ENCODE measurements at regions not wholly inside any gene's neighbourhood (a gene's known extent, or its start where the extent isn't known, plus 50 kb on each side); places are given as distances from the start of the nearest gene placed in this dataset.
"Not testable (repeated sequence)": the region's sequence is repeated elsewhere in the genome, so short reads cannot be mapped to it uniquely, and the experiment has no call there.

DNA sequence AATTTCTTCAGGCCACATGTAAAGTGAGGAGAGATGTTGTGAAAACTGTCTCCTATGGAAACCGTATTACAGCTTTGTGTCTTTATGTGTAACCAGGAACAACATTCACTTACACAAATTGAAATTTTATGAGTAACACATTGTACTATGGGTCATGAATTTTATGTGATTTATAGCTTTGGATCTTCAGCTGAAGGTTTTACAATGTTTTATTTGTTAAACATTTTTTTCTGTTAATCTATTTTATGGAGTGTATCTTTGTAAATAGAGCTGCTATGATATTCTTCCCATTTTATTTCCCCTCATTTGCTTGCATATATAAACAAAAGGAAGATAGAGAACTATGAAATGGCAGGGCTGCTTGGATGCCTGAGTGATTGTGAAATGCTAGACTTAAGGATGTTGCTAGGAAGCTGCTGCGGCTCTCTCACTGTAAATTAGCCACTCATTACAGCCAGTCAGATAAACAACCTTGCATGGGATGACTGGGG, 104.5 kb upstream of the PCLO start:
- Histone ChIP-seq H3K27me3 (no peaks in the 10 kb centered on the region), H3K4me1 (no peaks in the 10 kb centered on the region), H3K9me3 (ENCODE audit: low read depth) (no peaks in the 10 kb centered on the region), H2AFZ (replicated peaks) (peak overlapping the region; percentile 34), H3K36me3 (no peaks in the 10 kb centered on the region), H3K4me3 (no peak overlapping the region), H4K20me1 (ENCODE audit: low read depth) (no peaks in the 10 kb centered on the region), H3K9ac (no peak overlapping the region), H3F3A (ENCODE audit: low read depth) (no peaks in the 10 kb centered on the region), H3K79me2 (ENCODE audit: low read depth) (no peaks in the 10 kb centered on the region), H3K27ac (no peak overlapping the region), H3K4me2 (no peak overlapping the region)
- no peak for TF ChIP-seq EZH2 (IDR thresholded peaks at IDR 0.05)
- TF ChIP-seq EZH2phosphoT487 (IDR thresholded peaks at IDR 0.05), result no peak
- TF ChIP-seq, protein P1, sequence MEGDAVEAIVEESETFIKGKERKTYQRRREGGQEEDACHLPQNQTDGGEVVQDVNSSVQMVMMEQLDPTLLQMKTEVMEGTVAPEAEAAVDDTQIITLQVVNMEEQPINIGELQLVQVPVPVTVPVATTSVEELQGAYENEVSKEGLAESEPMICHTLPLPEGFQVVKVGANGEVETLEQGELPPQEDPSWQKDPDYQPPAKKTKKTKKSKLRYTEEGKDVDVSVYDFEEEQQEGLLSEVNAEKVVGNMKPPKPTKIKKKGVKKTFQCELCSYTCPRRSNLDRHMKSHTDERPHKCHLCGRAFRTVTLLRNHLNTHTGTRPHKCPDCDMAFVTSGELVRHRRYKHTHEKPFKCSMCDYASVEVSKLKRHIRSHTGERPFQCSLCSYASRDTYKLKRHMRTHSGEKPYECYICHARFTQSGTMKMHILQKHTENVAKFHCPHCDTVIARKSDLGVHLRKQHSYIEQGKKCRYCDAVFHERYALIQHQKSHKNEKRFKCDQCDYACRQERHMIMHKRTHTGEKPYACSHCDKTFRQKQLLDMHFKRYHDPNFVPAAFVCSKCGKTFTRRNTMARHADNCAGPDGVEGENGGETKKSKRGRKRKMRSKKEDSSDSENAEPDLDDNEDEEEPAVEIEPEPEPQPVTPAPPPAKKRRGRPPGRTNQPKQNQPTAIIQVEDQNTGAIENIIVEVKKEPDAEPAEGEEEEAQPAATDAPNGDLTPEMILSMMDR (IDR thresholded peaks at IDR 0.05), result no peak
- Mint-ChIP-seq H3K4me1 (no peaks in the 10 kb centered on the region), H3K9me3 (no peaks in the 10 kb centered on the region), H3K4me3 (no peak overlapping the region), H3K36me3 (no peaks in the 10 kb centered on the region), H3K27ac (no peak overlapping the region), H3K27me3 (ENCODE audit: insufficient read depth, low read depth) (no peaks in the 10 kb centered on the region)
- no peak for DNase-seq (ENCODE audit: low spot score)

DNA sequence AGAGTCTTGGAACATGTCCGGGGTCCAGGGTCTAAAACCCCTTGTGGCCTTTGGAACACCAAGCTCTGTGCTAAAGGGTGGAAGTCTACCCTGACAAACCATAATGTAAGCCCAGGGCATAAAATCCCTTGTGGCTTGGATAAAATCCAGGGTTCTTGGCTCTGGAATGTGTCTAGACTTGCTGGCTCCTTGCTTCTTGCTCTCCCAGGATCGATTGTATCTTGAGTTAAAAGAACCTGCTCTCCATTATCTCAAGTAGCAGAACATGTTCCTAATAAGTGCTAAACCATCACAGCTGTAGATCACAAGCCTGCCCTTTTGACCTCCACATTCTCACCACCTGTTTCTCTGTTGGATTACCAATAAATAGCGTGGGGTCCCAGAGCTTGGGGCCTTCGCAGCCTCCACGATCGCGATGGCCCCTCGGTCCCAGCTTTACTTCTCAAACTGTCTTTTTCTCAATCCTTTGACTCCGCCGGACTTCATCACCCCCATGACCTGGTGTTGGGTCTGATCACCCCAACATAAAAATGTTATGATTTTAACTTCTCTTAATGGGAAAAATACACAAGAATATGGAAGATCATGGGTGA, 100.9 kb upstream of the PCLO start:
- H3K4me3 ChIP-seq; H3K9me3 Mint-ChIP-seq; H3K79me2 ChIP-seq (ENCODE audit: low read depth); DNase-seq (ENCODE audit: low spot score); H3K4me1 ChIP-seq; H3K36me3 ChIP-seq; H3K27ac Mint-ChIP-seq; H3K9ac ChIP-seq; H2AFZ ChIP-seq (replicated peaks); H3K4me3 Mint-ChIP-seq; H3K36me3 Mint-ChIP-seq; H3K27ac ChIP-seq; H3K9me3 ChIP-seq (ENCODE audit: low read depth); H3K27me3 ChIP-seq; H3F3A ChIP-seq (ENCODE audit: low read depth); H3K27me3 Mint-ChIP-seq (ENCODE audit: insufficient read depth, low read depth); H3K4me2 ChIP-seq; H3K4me1 Mint-ChIP-seq; H4K20me1 ChIP-seq (ENCODE audit: low read depth): not testable (repeated sequence)

DNA sequence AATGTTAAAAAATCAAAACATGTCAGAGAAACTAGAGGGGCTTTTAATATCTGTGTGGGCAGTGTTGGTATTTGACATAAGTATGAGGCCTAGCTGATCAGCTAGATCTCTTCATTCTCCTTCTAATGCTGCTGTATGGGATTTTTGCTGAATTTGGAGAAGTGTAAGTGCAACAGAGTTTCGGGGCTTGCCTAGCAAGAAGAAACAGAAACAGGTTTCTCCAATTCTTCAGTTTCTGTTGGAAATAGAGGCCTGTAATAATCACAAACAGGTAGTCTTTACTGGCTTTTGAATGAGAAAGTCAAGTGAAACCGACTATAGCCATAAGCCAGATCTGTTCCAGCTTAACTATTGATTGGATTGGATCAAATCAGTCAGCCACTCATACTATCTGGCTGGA, 96.4 kb upstream of the PCLO start:
- DNase-seq (ENCODE audit: low spot score), result no peak
- H2AFZ ChIP-seq (replicated peaks), result no peak overlapping the region
- H3K4me3 Mint-ChIP-seq, result no peak overlapping the region
- H3K4me2 ChIP-seq, result no peak overlapping the region
- no peaks in the 10 kb centered on the region for H3K36me3 ChIP-seq
- no peaks in the 10 kb centered on the region for H3K4me1 Mint-ChIP-seq
- H3F3A ChIP-seq (ENCODE audit: low read depth), result no peaks in the 10 kb centered on the region
- H3K4me3 ChIP-seq, result no peak overlapping the region
- H3K9me3 Mint-ChIP-seq, result no peaks in the 10 kb centered on the region
- H3K9ac ChIP-seq, result no peak overlapping the region
- H3K9me3 ChIP-seq (ENCODE audit: low read depth), result no peaks in the 10 kb centered on the region
- H3K79me2 ChIP-seq (ENCODE audit: low read depth), result no peaks in the 10 kb centered on the region
- H3K4me1 ChIP-seq, result no peaks in the 10 kb centered on the region
- H3K27me3 ChIP-seq, result no peaks in the 10 kb centered on the region
- H3K27me3 Mint-ChIP-seq (ENCODE audit: insufficient read depth, low read depth), result peaks cover 2% of the 10 kb centered on the region
- no peaks in the 10 kb centered on the region for H3K36me3 Mint-ChIP-seq
- TF ChIP-seq, protein P1 (IDR thresholded peaks at IDR 0.05), result no peak
- TF ChIP-seq EZH2 (IDR thresholded peaks at IDR 0.05), result no peak
- TF ChIP-seq EZH2phosphoT487 (IDR thresholded peaks at IDR 0.05), result no peak
- H3K27ac ChIP-seq, result no peak overlapping the region
- no peaks in the 10 kb centered on the region for H4K20me1 ChIP-seq (ENCODE audit: low read depth)
- H3K27ac Mint-ChIP-seq, result no peak overlapping the region

DNA sequence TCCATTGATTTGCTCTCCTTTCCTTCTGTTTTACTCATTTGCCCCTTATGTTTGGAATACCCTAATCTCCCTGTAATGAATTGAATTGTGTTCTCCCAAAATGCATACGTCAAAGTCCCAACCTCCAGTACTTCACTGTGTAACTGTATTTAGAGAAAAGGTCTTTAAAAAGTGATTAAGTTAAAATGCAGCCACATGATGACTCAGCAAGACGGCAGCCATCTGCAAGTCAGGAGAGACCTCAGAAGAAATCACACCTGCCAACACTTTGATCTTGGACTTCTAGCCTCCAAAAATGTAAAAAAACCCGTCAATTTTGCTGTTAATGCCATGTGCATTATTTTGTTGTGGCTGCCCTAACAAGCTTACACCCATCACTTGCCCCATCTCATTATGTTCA, 85.3 kb upstream of the PCLO start:
- no peak overlapping the region for H3K27ac ChIP-seq
- no peaks in the 10 kb centered on the region for H3K9me3 Mint-ChIP-seq
- H3K9me3 ChIP-seq (ENCODE audit: low read depth), result no peaks in the 10 kb centered on the region
- no peak overlapping the region for H3K4me3 Mint-ChIP-seq
- no peak overlapping the region for H3K4me2 ChIP-seq
- no peak for DNase-seq (ENCODE audit: low spot score)
- H3K27ac Mint-ChIP-seq, result no peak overlapping the region
- H3K36me3 ChIP-seq, result no peaks in the 10 kb centered on the region
- H3K27me3 Mint-ChIP-seq (ENCODE audit: insufficient read depth, low read depth), result no peaks in the 10 kb centered on the region
- H3K27me3 ChIP-seq, result no peaks in the 10 kb centered on the region
- no peak overlapping the region for H3K9ac ChIP-seq
- H4K20me1 ChIP-seq (ENCODE audit: low read depth), result no peaks in the 10 kb centered on the region
- H3K4me1 ChIP-seq, result no peaks in the 10 kb centered on the region
- no peaks in the 10 kb centered on the region for H3K4me1 Mint-ChIP-seq
- no peak overlapping the region for H3K4me3 ChIP-seq
- H3F3A ChIP-seq (ENCODE audit: low read depth), result no peaks in the 10 kb centered on the region
- H3K36me3 Mint-ChIP-seq, result no peaks in the 10 kb centered on the region
- TF ChIP-seq EZH2phosphoT487 (IDR thresholded peaks at IDR 0.05) (no peak), EZH2 (IDR thresholded peaks at IDR 0.05) (no peak)
- TF ChIP-seq, protein P1 (IDR thresholded peaks at IDR 0.05), result no peak
- H3K79me2 ChIP-seq (ENCODE audit: low read depth), result no peaks in the 10 kb centered on the region
- H2AFZ ChIP-seq (replicated peaks), result no peak overlapping the region

DNA sequence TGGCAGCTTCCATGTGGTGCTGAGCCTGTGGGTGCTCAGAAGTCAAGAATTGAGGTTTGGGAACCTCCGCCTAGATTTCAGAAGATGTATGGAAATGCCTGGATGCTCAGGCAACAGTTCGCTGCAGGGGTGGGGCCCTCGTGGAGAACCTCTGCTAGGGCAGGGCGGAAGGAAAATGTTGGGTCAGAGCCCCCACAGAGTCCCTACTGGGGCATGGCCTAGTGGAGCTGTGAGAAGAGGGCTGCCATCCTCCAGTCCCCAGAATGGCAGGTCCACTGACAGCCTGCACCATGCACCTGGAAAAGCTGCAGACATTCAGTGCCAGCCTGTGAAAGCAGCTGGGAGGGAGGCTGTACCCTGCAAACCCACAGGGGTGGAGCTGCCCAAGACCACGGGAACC, 56.5 kb upstream of the PCLO start:
- H3K27ac Mint-ChIP-seq; H3K9ac ChIP-seq; DNase-seq (ENCODE audit: low spot score); H3K27ac ChIP-seq; H2AFZ ChIP-seq (replicated peaks); H3K79me2 ChIP-seq (ENCODE audit: low read depth); H3K4me3 Mint-ChIP-seq; H3F3A ChIP-seq (ENCODE audit: low read depth); H3K4me1 ChIP-seq; H3K9me3 Mint-ChIP-seq; H4K20me1 ChIP-seq (ENCODE audit: low read depth); H3K9me3 ChIP-seq (ENCODE audit: low read depth); H3K36me3 Mint-ChIP-seq; H3K27me3 ChIP-seq; H3K36me3 ChIP-seq; H3K4me1 Mint-ChIP-seq; H3K4me3 ChIP-seq; H3K4me2 ChIP-seq; H3K27me3 Mint-ChIP-seq (ENCODE audit: insufficient read depth, low read depth): not testable (repeated sequence)
